HG03045 (cell line): ENCODE measurements at regions not wholly inside any gene's neighbourhood (a gene's known extent, or its start where the extent isn't known, plus 50 kb on each side); places are given as distances from the start of the nearest gene placed in this dataset.

Experiments used
- ATAC-seq: cut with Tn5 transposase; IDR thresholded peaks from one replicate; pipeline ENCODE4 v1.9.1; 2021; ENCODE audit warnings: mild to moderate bottlenecking, moderate library complexity; ENCODE audit not compliant: unreplicated experiment

DNA sequence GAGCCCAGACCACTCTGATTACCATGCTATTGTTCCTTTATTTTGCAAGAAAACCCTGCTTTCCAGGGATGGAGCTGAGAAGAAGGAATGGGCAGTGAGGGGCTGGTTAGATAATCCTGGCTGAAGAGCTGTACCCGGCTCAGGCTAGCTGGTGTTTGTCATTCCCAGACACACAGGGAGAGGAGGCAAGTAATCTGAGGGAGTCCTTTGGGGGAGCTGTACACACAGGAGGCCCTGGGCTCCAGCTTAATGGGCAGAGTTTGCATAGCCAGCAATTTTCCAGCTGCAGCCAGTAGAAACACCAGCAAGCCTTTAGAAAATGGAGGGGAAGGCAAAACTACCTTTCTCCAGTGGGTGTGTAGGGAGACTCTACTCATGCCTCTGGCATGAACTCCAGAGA lies 259.3 kb downstream of the SOX11 start:
- ATAC-seq = no peak

GRCh38 chr2:5953525-5953924 lies 261.3 kb downstream of the SOX11 start:
- no peak for ATAC-seq

GRCh38 chr2:5954509-5954908 lies 262.3 kb downstream of the SOX11 start:
- no peak for ATAC-seq

DNA sequence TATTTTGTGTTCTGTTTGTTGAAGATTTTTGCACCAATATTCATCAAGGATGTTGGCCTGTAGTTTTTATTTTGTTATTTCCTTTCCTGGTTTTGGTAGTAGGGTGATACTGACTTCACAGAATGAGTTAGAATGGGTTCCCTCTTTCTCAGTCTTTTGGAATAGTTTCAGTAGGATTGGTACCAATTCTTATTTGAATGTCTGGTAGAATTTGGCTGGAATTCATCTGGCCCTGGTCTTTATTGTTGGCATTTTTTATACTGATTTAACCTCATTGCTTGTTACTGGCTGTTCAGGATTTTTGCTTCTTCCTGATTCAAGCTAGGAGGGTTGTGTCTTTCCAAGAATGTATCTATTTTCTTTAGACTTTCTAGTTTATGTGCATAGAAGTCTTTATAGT lies 263.7 kb downstream of the SOX11 start:
- no peak for ATAC-seq

- no peak for ATAC-seq
Observed at GRCh38 chr2:5959836-5960820, 267.9 kb downstream of the SOX11 start.

- ATAC-seq = no peak
Observed at GRCh38 chr2:5967506-5967905, 275.3 kb downstream of the SOX11 start.

- ATAC-seq = no peak
Observed at GRCh38 chr2:5969303-5969702, 277.1 kb downstream of the SOX11 start.

- ATAC-seq = no peak
Observed at GRCh38 chr2:5970347-5970746, 278.2 kb downstream of the SOX11 start.

GRCh38 chr2:5974477-5974876 lies 282.3 kb downstream of the SOX11 start:
- no peak for ATAC-seq

DNA sequence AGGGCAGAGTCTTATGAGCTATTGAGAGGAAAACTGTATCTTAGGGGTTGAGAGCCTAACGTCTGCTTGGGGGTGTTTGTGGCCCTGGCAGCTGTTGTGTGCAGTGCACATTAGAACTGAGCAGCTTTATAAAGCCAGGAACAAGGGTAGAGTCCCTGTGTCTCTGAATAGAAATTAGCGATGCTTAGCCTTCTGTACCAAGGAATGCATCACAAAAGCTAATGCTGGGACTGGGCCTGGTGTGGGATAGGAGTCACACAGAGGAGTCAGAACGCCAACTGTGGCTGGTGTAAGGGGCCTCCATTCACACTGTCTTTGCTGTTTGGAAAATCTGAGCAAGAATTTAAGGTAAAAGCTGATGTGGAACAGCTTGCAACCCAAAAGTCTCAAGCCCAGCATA lies 283.2 kb downstream of the SOX11 start:
- ATAC-seq = no peak

DNA sequence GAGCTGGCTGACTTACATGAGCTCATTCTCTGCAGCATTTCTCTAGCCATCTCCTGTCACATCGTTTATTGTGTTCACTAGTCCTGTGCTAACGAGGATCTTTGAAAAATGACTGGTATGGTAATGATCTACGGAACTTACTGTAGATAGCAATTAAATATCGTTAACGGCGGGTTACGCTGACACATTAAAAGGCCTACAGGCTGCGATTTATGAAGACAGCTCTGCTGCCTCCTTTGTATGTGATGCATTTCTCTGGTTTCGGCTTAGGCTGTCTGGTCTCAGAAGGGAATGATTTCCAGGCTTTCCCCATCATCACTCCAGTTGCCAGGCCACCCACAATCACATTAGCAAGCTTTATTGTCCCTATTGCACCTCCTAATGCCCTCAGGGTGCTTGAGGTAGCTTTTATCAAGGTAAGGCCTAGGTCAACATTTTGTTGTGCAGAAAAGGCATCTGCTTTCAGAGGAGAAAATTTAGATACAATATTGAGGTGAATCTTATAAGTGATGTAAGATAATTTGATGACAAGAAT lies 284.4 kb downstream of the SOX11 start:
- no peak for ATAC-seq

- ATAC-seq = no peak
Observed at GRCh38 chr2:5977477-5977876, 285.3 kb downstream of the SOX11 start.

GRCh38 chr2:5978131-5978751 lies 286.1 kb downstream of the SOX11 start:
- ATAC-seq = no peak

DNA sequence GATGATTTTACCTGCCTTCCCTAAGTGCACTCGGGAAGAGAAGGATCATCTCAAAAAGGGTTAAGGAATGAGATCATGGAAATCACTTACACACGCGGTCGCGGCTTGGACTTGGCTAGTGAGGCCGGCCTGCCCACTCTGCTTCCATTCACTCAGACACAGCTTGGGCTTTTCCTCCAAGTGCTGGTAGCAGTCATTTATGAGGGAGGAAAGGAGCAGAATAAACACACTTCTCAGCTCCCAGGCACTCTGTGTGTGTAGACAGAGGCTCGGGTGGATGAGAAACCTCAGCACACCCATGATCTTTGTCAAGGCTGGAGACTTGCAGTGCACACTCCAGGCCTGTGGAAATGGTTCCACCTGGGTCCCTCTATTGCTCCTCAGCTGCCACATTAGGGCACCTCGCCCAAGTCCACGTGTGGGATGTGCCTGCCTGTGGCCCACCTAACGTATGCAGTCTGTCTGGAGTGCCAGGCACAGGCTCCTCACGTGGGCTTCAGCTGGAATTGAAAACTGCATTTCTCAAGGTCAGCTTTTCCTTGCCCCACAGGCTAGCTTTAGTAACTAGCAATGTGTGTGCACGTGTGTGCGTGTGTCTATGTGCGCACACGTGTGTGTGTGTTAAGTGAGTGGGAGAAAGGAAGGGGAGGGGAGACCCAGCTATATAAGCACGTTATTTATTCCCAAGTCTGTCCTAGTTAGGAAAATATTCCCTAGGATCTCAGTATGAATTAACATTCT lies 288.4 kb downstream of the SOX11 start:
- ATAC-seq = no peak

DNA sequence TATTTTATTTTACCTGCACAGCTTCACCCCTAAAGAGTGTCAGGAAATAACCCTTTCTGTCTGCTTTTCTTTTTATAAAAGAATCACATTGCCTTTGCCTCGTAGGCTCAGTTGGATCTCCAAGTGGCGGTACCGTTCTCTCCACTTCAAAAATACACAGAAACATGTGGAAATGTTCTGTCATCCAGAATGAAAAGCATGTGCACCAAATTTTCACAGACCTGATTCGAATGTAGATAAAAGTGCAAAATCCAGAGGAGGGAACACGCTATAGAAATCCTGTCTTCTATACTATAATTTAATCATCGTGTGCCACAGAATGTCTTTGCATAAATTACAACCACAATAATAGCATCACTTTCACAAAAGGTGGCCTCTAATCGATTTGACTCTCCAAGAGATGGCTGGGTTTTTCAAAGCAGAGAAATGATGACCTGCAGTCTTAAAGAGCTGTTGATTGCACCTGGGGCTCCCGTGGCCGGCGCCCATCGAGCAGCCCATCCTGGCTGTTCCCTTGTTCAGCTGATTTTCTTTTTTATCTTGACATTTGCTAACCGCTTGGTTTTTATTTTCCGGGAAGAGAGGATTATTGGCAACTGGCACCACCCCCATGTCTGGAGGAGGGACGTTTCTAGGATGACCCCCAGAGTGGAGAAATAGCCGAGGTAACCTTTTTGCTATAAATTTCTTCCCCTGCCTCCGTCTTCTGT lies 290.2 kb downstream of the SOX11 start:
- no peak for ATAC-seq

GRCh38 chr2:5982903-5983265 lies 290.7 kb downstream of the SOX11 start:
- ATAC-seq = no peak

GRCh38 chr2:5983511-5984272 lies 291.5 kb downstream of the SOX11 start:
- ATAC-seq = no peak

GRCh38 chr2:5984273-5984655 lies 292.1 kb downstream of the SOX11 start:
- ATAC-seq = no peak

DNA sequence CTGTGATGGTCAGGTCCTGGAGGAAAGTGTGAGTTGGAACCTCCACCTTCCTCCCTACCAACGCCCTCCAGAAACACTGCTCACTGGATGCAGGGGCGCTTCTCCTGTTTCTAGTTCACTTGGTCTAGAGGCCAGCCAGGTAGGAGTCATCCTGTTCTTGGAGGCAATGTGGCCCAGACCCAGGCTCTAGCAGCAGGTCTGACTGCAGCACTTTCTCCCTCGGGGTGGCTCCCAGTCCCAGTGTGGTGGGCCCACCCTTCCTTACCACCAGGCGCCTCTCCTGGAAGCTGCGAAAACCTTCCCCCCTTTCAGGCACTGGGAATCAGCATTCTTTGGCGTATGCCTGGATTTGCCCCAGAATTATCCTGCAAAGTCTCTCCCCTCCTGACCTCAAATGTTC lies 292.8 kb downstream of the SOX11 start:
- no peak for ATAC-seq
